ENCODE measurements at regions not wholly inside any gene's neighbourhood (a gene's known extent, or its start where the extent isn't known, plus 50 kb on each side); places are given as distances from the start of the nearest gene placed in this dataset.

GRCh38 chr19:31175564-31176348 is 173.5 kb downstream of the TSHZ3 start:
- Histone ChIP-seq H3K36me3 (ENCODE audit: insufficient read depth) (no peaks in the 10 kb centered on the region), H3K4me3 (ENCODE audit: low read depth, low read length) (no peak overlapping the region), H3K27ac (ENCODE audit: low read depth) (no peak overlapping the region), H3K4me1 (ENCODE audit: insufficient read depth) (no peaks in the 10 kb centered on the region)
- DNase-seq (ENCODE audit: extremely low spot score): no peak
- 92% methylated on average over 3 of the region's 3 CpGs for WGBS

- WGBS: 83% methylated on average over 5 of the region's 5 CpGs
- Histone ChIP-seq H3K4me1 (ENCODE audit: insufficient read depth) (no peaks in the 10 kb centered on the region), H3K36me3 (ENCODE audit: insufficient read depth) (no peaks in the 10 kb centered on the region), H3K27ac (ENCODE audit: low read depth) (no peak overlapping the region), H3K4me3 (ENCODE audit: low read depth, low read length) (no peak overlapping the region)
- no peak for DNase-seq (ENCODE audit: extremely low spot score)
Observed at GRCh38 chr19:31174948-31175347, 174.3 kb downstream of the TSHZ3 start.

- H3K27ac ChIP-seq (ENCODE audit: low read depth): no peak overlapping the region
- no peak overlapping the region for H3K4me3 ChIP-seq (ENCODE audit: low read depth, low read length)
- no peak for DNase-seq (ENCODE audit: extremely low spot score)
- H3K36me3 ChIP-seq (ENCODE audit: insufficient read depth): no peaks in the 10 kb centered on the region
- 86% methylated on average over 4 of the region's 4 CpGs for whole genome bisulfite sequencing
- no peaks in the 10 kb centered on the region for H3K4me1 ChIP-seq (ENCODE audit: insufficient read depth)
Observed at GRCh38 chr19:31173991-31174390, 175.2 kb downstream of the TSHZ3 start.

- no peak for DNase-seq (ENCODE audit: extremely low spot score)
- Histone ChIP-seq H3K27ac (ENCODE audit: low read depth) (no peak overlapping the region), H3K4me3 (ENCODE audit: low read depth, low read length) (no peak overlapping the region), H3K4me1 (ENCODE audit: insufficient read depth) (no peaks in the 10 kb centered on the region), H3K36me3 (ENCODE audit: insufficient read depth) (no peaks in the 10 kb centered on the region)
- 95% methylated on average over 4 of the region's 4 CpGs for WGBS
Observed at GRCh38 chr19:31171936-31172335, 177.3 kb downstream of the TSHZ3 start.

GRCh38 chr19:31170046-31170445 is 179.2 kb downstream of the TSHZ3 start:
- WGBS: 88% methylated on average over 2 of the region's 2 CpGs
- no peak overlapping the region for H3K4me3 ChIP-seq (ENCODE audit: low read depth, low read length)
- no peaks in the 10 kb centered on the region for H3K36me3 ChIP-seq (ENCODE audit: insufficient read depth)
- no peak overlapping the region for H3K27ac ChIP-seq (ENCODE audit: low read depth)
- H3K4me1 ChIP-seq (ENCODE audit: insufficient read depth): no peaks in the 10 kb centered on the region
- no peak for DNase-seq (ENCODE audit: extremely low spot score)

GRCh38 chr19:31168106-31168625 is 181.1 kb downstream of the TSHZ3 start:
- Histone ChIP-seq H3K4me3 (ENCODE audit: low read depth, low read length) (no peak overlapping the region), H3K4me1 (ENCODE audit: insufficient read depth) (no peaks in the 10 kb centered on the region), H3K27ac (ENCODE audit: low read depth) (no peak overlapping the region), H3K36me3 (ENCODE audit: insufficient read depth) (no peaks in the 10 kb centered on the region)
- DNase-seq (ENCODE audit: extremely low spot score): no peak
- WGBS: 79% methylated on average over 8 of the region's 8 CpGs

- 64% methylated on average over 8 of the region's 8 CpGs for WGBS
- no peaks in the 10 kb centered on the region for H3K4me1 ChIP-seq (ENCODE audit: insufficient read depth)
- H3K27ac ChIP-seq (ENCODE audit: low read depth): no peak overlapping the region
- H3K4me3 ChIP-seq (ENCODE audit: low read depth, low read length): no peak overlapping the region
- DNase-seq (ENCODE audit: extremely low spot score): no peak
- H3K36me3 ChIP-seq (ENCODE audit: insufficient read depth): no peaks in the 10 kb centered on the region
Observed at GRCh38 chr19:31167690-31168089, 181.5 kb downstream of the TSHZ3 start.

- 61% methylated on average over 2 of the region's 2 CpGs for WGBS
- no peaks in the 10 kb centered on the region for H3K36me3 ChIP-seq (ENCODE audit: insufficient read depth)
Observed at GRCh38 chr19:31166206-31166605, 183.0 kb downstream of the TSHZ3 start.

GRCh38 chr19:31164791-31165251 is 184.4 kb downstream of the TSHZ3 start:
- 52% methylated on average over 20 of the region's 20 CpGs for WGBS

More at GRCh38 chr19:31166206-31166605, 183.0 kb downstream of the TSHZ3 start:
- no peak for DNase-seq (ENCODE audit: extremely low spot score)
- no peak overlapping the region for H3K4me3 ChIP-seq (ENCODE audit: low read depth, low read length)
- no peaks in the 10 kb centered on the region for H3K4me1 ChIP-seq (ENCODE audit: insufficient read depth)
- no peak overlapping the region for H3K27ac ChIP-seq (ENCODE audit: low read depth)

GRCh38 chr19:31160336-31160926 is 188.8 kb downstream of the TSHZ3 start:
- H3K4me1 ChIP-seq (ENCODE audit: insufficient read depth): no peaks in the 10 kb centered on the region
- 69% methylated on average over 7 of the region's 7 CpGs for WGBS
- no peak overlapping the region for H3K27ac ChIP-seq (ENCODE audit: low read depth)
- no peak for DNase-seq (ENCODE audit: extremely low spot score)
- no peak overlapping the region for H3K4me3 ChIP-seq (ENCODE audit: low read depth, low read length)
- H3K36me3 ChIP-seq (ENCODE audit: insufficient read depth): no peaks in the 10 kb centered on the region

More at GRCh38 chr19:31164791-31165251, 184.4 kb downstream of the TSHZ3 start:
- no peak overlapping the region for H3K4me3 ChIP-seq (ENCODE audit: low read depth, low read length)
- DNase-seq (ENCODE audit: extremely low spot score): no peak
- no peaks in the 10 kb centered on the region for H3K4me1 ChIP-seq (ENCODE audit: insufficient read depth)
- H3K36me3 ChIP-seq (ENCODE audit: insufficient read depth): no peaks in the 10 kb centered on the region
- H3K27ac ChIP-seq (ENCODE audit: low read depth): no peak overlapping the region

GRCh38 chr19:31154021-31154420 is 195.2 kb downstream of the TSHZ3 start:
- Histone ChIP-seq H3K4me3 (ENCODE audit: low read depth, low read length) (no peak overlapping the region), H3K27ac (ENCODE audit: low read depth) (no peak overlapping the region), H3K4me1 (ENCODE audit: insufficient read depth) (no peaks in the 10 kb centered on the region), H3K36me3 (ENCODE audit: insufficient read depth) (no peaks in the 10 kb centered on the region)
- DNase-seq (ENCODE audit: extremely low spot score): no peak
- 81% methylated on average over 1 of the region's 1 CpG for WGBS

- no peak for DNase-seq (ENCODE audit: extremely low spot score)
- 91% methylated on average over 3 of the region's 3 CpGs for WGBS
Observed at GRCh38 chr19:31152906-31153305, 196.3 kb downstream of the TSHZ3 start.

GRCh38 chr19:31149441-31149941 is 199.7 kb downstream of the TSHZ3 start:
- H3K36me3 ChIP-seq (ENCODE audit: insufficient read depth): no peaks in the 10 kb centered on the region
- no peak overlapping the region for H3K27ac ChIP-seq (ENCODE audit: low read depth)
- H3K4me1 ChIP-seq (ENCODE audit: insufficient read depth): no peaks in the 10 kb centered on the region
- 62% methylated on average over 23 of the region's 23 CpGs for WGBS
- no peak overlapping the region for H3K4me3 ChIP-seq (ENCODE audit: low read depth, low read length)
- no peak for DNase-seq (ENCODE audit: extremely low spot score)

More at GRCh38 chr19:31152906-31153305, 196.3 kb downstream of the TSHZ3 start:
- Histone ChIP-seq H3K27ac (ENCODE audit: low read depth) (no peak overlapping the region), H3K4me3 (ENCODE audit: low read depth, low read length) (no peak overlapping the region), H3K36me3 (ENCODE audit: insufficient read depth) (no peaks in the 10 kb centered on the region), H3K4me1 (ENCODE audit: insufficient read depth) (no peaks in the 10 kb centered on the region)

- no peaks in the 10 kb centered on the region for H3K36me3 ChIP-seq (ENCODE audit: insufficient read depth)
- H3K4me3 ChIP-seq (ENCODE audit: low read depth, low read length): no peak overlapping the region
- WGBS: 91% methylated on average over 4 of the region's 4 CpGs
- DNase-seq (ENCODE audit: extremely low spot score): no peak
- H3K4me1 ChIP-seq (ENCODE audit: insufficient read depth): no peaks in the 10 kb centered on the region
- no peak overlapping the region for H3K27ac ChIP-seq (ENCODE audit: low read depth)
Observed at GRCh38 chr19:31148671-31149070, 200.6 kb downstream of the TSHZ3 start.

Data from urinary bladder (tissue), 3 donors.